ENCODE measurements at regions not wholly inside any gene's neighbourhood (a gene's known extent, or its start where the extent isn't known, plus 50 kb on each side); places are given as distances from the start of the nearest gene placed in this dataset.

DNA sequence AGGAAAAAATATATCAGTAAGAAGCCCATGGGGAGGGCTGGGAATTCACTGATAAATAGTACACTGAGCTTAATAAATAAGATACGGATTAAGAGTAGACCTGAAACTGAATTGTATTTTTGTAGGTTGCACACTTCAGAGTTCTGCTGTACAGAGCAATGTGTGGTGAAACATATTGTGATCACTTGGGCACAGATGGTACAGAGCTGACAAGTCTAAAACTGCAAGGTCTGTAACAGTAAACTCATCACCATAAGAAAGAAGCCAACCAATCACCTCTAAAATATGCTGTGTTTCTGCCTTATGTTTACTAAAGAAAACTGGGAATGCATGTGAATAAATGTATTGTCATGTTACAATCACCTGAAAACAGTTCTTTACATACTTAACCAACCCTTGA is 360.7 kb downstream of the MRPL39 start:
- no peaks in the 10 kb centered on the region for H3K27me3 ChIP-seq (ENCODE audit: insufficient read depth, low read depth, severe bottlenecking)
- H3K4me3 ChIP-seq (ENCODE audit: low read depth, low read length): no peak overlapping the region
- H3K36me3 ChIP-seq: no peaks in the 10 kb centered on the region
- TF ChIP-seq, protein P1, sequence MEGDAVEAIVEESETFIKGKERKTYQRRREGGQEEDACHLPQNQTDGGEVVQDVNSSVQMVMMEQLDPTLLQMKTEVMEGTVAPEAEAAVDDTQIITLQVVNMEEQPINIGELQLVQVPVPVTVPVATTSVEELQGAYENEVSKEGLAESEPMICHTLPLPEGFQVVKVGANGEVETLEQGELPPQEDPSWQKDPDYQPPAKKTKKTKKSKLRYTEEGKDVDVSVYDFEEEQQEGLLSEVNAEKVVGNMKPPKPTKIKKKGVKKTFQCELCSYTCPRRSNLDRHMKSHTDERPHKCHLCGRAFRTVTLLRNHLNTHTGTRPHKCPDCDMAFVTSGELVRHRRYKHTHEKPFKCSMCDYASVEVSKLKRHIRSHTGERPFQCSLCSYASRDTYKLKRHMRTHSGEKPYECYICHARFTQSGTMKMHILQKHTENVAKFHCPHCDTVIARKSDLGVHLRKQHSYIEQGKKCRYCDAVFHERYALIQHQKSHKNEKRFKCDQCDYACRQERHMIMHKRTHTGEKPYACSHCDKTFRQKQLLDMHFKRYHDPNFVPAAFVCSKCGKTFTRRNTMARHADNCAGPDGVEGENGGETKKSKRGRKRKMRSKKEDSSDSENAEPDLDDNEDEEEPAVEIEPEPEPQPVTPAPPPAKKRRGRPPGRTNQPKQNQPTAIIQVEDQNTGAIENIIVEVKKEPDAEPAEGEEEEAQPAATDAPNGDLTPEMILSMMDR (IDR thresholded peaks at IDR 0.05; ENCODE audit: low read depth, low read length): no peak
- no peak for DNase-seq
- no peaks in the 10 kb centered on the region for H3K9me3 ChIP-seq (ENCODE audit: severe bottlenecking)
- H3K27ac ChIP-seq: no peak overlapping the region

DNA sequence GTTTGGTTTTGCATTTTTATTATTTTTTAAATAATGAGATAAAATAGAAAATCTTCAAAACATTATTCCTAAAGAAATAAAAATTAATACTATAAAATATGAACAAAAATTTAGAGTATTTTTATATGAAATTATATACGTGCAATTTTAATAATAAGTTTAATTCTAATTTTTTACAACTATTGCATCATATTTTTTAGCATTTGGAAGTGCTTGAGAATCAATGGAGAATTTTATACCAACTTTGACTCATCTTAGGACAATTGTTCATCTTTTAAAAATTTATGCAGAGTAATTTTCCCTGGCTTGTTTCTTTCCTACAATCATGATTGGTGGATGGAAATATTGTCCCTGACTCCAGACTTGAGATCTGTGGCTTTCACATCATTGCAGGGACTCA is 362.5 kb downstream of the MRPL39 start:
- no peak overlapping the region for H3K4me3 ChIP-seq (ENCODE audit: low read depth, low read length)
- H3K9me3 ChIP-seq (ENCODE audit: severe bottlenecking): no peaks in the 10 kb centered on the region
- no peak overlapping the region for H3K27ac ChIP-seq
- TF ChIP-seq, protein P1 (IDR thresholded peaks at IDR 0.05; ENCODE audit: low read depth, low read length): no peak
- no peak for DNase-seq
- H3K27me3 ChIP-seq (ENCODE audit: insufficient read depth, low read depth, severe bottlenecking): no peaks in the 10 kb centered on the region
- H3K36me3 ChIP-seq: no peaks in the 10 kb centered on the region

DNA sequence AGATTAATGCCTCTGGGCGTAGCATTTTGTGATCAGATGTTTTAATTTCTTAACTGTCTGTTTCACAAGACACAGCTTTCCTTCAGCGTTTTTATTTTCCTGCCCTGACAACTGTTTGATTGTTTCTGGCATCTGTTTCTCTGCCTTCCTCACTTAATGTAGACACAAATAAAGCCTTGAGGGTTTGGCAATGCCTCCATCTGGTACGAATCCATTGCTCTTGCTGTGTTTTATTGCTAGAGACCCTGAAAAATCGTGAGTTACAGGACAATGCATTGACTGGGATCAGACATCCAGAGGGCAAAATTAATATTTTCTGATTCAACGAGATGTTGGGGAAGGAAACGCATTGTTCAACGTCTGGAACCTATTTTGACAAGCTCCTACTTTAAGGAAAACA is 363.5 kb downstream of the MRPL39 start:
- TF ChIP-seq, protein P1 (IDR thresholded peaks at IDR 0.05; ENCODE audit: low read depth, low read length): no peak
- no peak overlapping the region for H3K4me3 ChIP-seq (ENCODE audit: low read depth, low read length)
- H3K27ac ChIP-seq: no peak overlapping the region
- DNase-seq: no peak
- no peaks in the 10 kb centered on the region for H3K36me3 ChIP-seq
- H3K27me3 ChIP-seq (ENCODE audit: insufficient read depth, low read depth, severe bottlenecking): no peaks in the 10 kb centered on the region
- peaks cover 2% of the 10 kb centered on the region for H3K9me3 ChIP-seq (ENCODE audit: severe bottlenecking)

DNA sequence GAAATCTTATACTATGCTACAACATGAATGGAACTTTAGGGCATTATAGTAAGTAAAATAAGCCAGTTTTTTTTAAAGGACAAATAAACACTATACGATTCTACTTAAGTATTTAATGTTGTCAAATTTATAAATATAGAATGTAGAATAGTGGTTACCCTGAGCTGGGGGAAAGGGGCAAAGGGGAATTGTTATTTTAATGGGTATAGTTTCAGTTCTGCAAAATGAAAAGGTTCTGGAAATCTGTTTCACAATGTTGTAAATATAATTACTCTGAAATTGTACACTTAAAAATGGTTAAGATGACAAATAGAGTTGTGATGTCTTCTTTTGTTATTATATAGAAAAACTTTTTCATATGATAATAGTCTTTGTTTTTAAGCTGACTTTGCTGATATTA is 366.3 kb downstream of the MRPL39 start:
- TF ChIP-seq, protein P1 (IDR thresholded peaks at IDR 0.05; ENCODE audit: low read depth, low read length): no peak
- Histone ChIP-seq H3K27me3 (ENCODE audit: insufficient read depth, low read depth, severe bottlenecking) (no peaks in the 10 kb centered on the region), H3K9me3 (ENCODE audit: severe bottlenecking) (peaks cover 4% of the 10 kb centered on the region), H3K4me3 (ENCODE audit: low read depth, low read length) (no peak overlapping the region), H3K27ac (no peak overlapping the region), H3K36me3 (no peaks in the 10 kb centered on the region)
- DNase-seq: no peak

DNA sequence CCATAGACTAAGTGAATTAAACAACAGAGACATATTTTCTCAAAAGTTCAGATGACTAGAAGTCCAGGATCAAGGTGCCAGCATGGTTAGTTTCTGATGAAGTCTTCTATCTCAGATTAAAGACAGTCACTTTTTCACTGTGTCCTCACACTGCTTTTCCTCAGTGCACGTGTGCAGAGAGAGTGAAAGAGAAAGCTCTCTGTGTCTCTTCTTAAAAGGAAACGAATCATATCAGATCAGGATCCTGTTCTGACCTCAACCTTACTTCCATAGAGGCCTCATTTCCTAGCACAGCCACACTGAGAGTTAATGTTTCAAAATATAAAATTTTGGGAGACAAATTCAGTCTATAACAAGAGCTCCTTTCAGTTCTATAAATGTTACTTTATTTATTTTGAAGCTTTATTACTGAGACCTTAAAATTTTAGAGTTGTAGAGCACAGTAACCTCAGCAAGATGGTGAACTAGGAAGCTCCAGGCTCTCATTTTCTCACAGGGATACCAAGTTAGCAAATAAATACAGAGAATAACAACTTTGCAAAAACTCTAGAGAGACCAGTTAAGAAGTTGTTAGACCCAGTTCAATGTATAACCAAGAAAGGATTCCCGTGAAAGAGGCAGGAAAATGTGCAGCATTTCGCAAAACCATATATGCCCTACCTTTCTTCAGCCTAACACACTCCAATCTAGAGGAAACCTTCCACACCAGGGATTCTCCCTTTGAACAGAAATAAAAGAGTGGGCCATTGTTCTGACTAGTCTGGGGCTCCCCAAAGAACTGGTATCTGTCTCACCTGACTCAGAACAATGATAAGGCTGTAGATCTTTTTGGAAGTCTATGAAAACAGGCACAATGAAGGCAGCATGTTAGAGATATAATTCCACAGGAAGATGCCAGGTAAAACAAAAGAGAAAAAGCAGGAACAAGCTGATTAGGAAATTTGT is 372.2 kb downstream of the MRPL39 start:
- H3K27ac ChIP-seq: no peak overlapping the region
- H3K4me3 ChIP-seq (ENCODE audit: low read depth, low read length): no peak overlapping the region
- TF ChIP-seq, protein P1 (IDR thresholded peaks at IDR 0.05; ENCODE audit: low read depth, low read length): no peak
- no peaks in the 10 kb centered on the region for H3K27me3 ChIP-seq (ENCODE audit: insufficient read depth, low read depth, severe bottlenecking)
- DNase-seq: no peak
- no peaks in the 10 kb centered on the region for H3K36me3 ChIP-seq
- H3K9me3 ChIP-seq (ENCODE audit: severe bottlenecking): peaks cover 4% of the 10 kb centered on the region

Measured in WERI-Rb-1 (cell line).